H1 (cell line): ENCODE measurements at regions not wholly inside any gene's neighbourhood (a gene's known extent, or its start where the extent isn't known, plus 50 kb on each side); places are given as distances from the start of the nearest gene placed in this dataset.

ENCODE experiments used
- CHD7 ChIP-seq: fragments of 300-600 bp; sonication (generic); IDR thresholded peaks from 2 replicates; pipeline ENCODE4 v1.7.1; 2012; ENCODE audit warnings: low read length, moderate library complexity, mild to moderate bottlenecking, inconsistent platforms; ENCODE audit not compliant: insufficient replicate concordance
- RAD21 ChIP-seq, 2 experiments: IDR thresholded peaks in 1 of 2; conservative IDR thresholded peaks in 1 of 2; 2 replicates each; pipeline ENCODE4 v1.6.1; 2011; ENCODE audit warnings: low read depth in 2 of 2, low read length in 2 of 2, improper control_type of control experiment in 1 of 2, inconsistent platforms in 1 of 2, mild to moderate bottlenecking in 1 of 2, moderate library complexity in 1 of 2
- RXRA ChIP-seq: IDR thresholded peaks from 2 replicates; pipeline ENCODE4 v1.6.1; 2011; ENCODE audit warnings: low read depth, mild to moderate bottlenecking, low read length, moderate library complexity; ENCODE audit not compliant: insufficient read depth
- TEAD4 ChIP-seq: IDR thresholded peaks from 2 replicates; pipeline ENCODE4 v1.6.1; 2012; ENCODE audit warnings: low read depth, low read length, inconsistent platforms, mixed read lengths

- TF ChIP-seq CHD7 (no peak), RAD21 (IDR thresholded peaks at IDR 0.05 in 1 of 2, conservative IDR thresholded peaks at IDR 0.05 in 1 of 2; ENCODE audit: low read depth in 2 of 2, low read length in 2 of 2) (no peak), TEAD4 (no peak), RXRA (no peak)
- TF ChIP-seq, all 59 proteins: peak for 0
These were observed 1400.0 kb upstream of the FLRT2 start (continued) for GRCh38 chr14:84129941-84130340.
